Erythroblast (primary cell): ENCODE measurements at regions not wholly inside any gene's neighbourhood (a gene's known extent, or its start where the extent isn't known, plus 50 kb on each side); places are given as distances from the start of the nearest gene placed in this dataset.

Experiments used
- GATA1 ChIP-seq: IDR thresholded peaks from 2 replicates; pipeline ENCODE4 v1.6.1; 2011; ENCODE audit warnings: low read depth, mild to moderate bottlenecking, control low read depth, low read length, moderate library complexity
- POLR2A ChIP-seq: IDR thresholded peaks from 2 replicates; pipeline ENCODE4 v1.6.1; 2011; ENCODE audit warnings: mild to moderate bottlenecking, low read length

DNA sequence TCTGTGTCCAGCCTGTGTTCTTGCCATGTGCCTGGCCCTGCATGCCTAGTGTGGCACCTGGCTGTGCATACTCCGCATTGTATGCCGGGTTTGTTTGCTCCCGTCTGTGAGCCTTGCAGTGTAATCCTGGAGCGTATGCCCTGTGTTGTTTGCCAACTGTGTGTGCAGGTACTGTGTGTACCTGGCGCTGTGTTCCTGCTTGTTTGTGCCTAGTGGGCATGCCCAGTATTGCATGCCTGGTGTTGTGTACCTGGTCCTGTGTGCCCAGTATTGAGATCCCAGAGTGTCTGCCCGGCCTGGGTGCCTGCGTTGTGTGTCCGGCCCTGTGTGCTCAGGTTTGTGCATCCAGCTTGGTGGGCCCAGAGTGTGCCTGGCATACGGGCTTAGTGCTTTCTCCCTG, 54.5 kb upstream of the CHRNA7 start:
- TF ChIP-seq POLR2A (no peak), GATA1 (no peak)
